Posterior cingulate gyrus (tissue), 11 donors: ENCODE measurements at regions not wholly inside any gene's neighbourhood (a gene's known extent, or its start where the extent isn't known, plus 50 kb on each side); places are given as distances from the start of the nearest gene placed in this dataset.
"Not testable (repeated sequence)": the region's sequence is repeated elsewhere in the genome, so short reads cannot be mapped to it uniquely, and the experiment has no call there.

Source experiments
- DNase-seq, 10 donors: peaks; one replicate each; pipeline versions ENCODE4 v3.0.0 to v3.0.0-alpha.2; 2020 to 2021; ENCODE audit warnings: mixed read lengths in 3 of 10
- intact Hi-C: fragments of 100-400 bp; cut with DNase I; formaldehyde crosslinking; loops from one replicate; pipeline ENCODE4 v1.15.1; 2023

- no peak for DNase-seq
- intact Hi-C loops, result no loop called here
These were observed 239.8 kb upstream of the ZEB2 start for GRCh38 chr2:144759746-144760145.

GRCh38 chr2:144758196-144758595 is 238.3 kb upstream of the ZEB2 start:
- intact Hi-C loops, DNase-seq: not testable (repeated sequence)

- intact Hi-C loops, result no loop called here
- no peak for DNase-seq
These were observed 233.5 kb upstream of the ZEB2 start for GRCh38 chr2:144753416-144753815.

GRCh38 chr2:144751142-144751905 is 231.4 kb upstream of the ZEB2 start:
- intact Hi-C loops, result no loop called here
- DNase-seq, result no peak

- DNase-seq, result no peak
- intact Hi-C loops, result no loop called here
These were observed 229.3 kb upstream of the ZEB2 start for GRCh38 chr2:144749188-144749587.

GRCh38 chr2:144748443-144748842 is 228.5 kb upstream of the ZEB2 start:
- intact Hi-C loops, result no loop called here
- DNase-seq, result no peak

- intact Hi-C loops, result no loop called here
- no peak for DNase-seq
These were observed 227.7 kb upstream of the ZEB2 start for GRCh38 chr2:144747571-144747970.

- intact Hi-C loops, result no loop called here
- peak in 1 of 10 donors; percentile 56 for DNase-seq
These were observed 225.5 kb upstream of the ZEB2 start for GRCh38 chr2:144745424-144745823.

- intact Hi-C loops, result no loop called here
- DNase-seq, result no peak
These were observed 218.8 kb upstream of the ZEB2 start for GRCh38 chr2:144738749-144739148.

- intact Hi-C loops, result no loop called here
- no peak for DNase-seq
These were observed 210.8 kb upstream of the ZEB2 start for GRCh38 chr2:144730711-144731110.

- intact Hi-C loops, DNase-seq: not testable (repeated sequence)
These were observed 204.5 kb upstream of the ZEB2 start for GRCh38 chr2:144724460-144724859.

- DNase-seq, result no peak
- intact Hi-C loops, result no loop called here
These were observed 198.5 kb upstream of the ZEB2 start for GRCh38 chr2:144718376-144718775.

GRCh38 chr2:144715992-144716391 is 196.1 kb upstream of the ZEB2 start:
- intact Hi-C loops, result no loop called here
- no peak for DNase-seq

GRCh38 chr2:144713410-144713809 is 193.5 kb upstream of the ZEB2 start:
- no peak for DNase-seq
- intact Hi-C loops, result no loop called here

- DNase-seq, result no peak
- intact Hi-C loops, result no loop called here
These were observed 192.6 kb upstream of the ZEB2 start for GRCh38 chr2:144712550-144712940.

- intact Hi-C loops, result no loop called here
- DNase-seq, result no peak
These were observed 192.0 kb upstream of the ZEB2 start for GRCh38 chr2:144711630-144712549.

- DNase-seq, result no peak
- intact Hi-C loops, result no loop called here
These were observed 191.2 kb upstream of the ZEB2 start for GRCh38 chr2:144711084-144711483.

GRCh38 chr2:144708626-144709025 is 188.7 kb upstream of the ZEB2 start:
- intact Hi-C loops, result loop anchor here (2.0 kb wide), 1 partner anchor 186 kb away; no protein-coding TSS in a partner anchor
- DNase-seq, result peak in 1 of 10 donors; percentile 12

- intact Hi-C loops, result loop anchor here (2.0 kb wide), 1 partner anchor 185 kb away; no protein-coding TSS in a partner anchor
- no peak for DNase-seq
These were observed 187.9 kb upstream of the ZEB2 start for GRCh38 chr2:144707736-144708326.

GRCh38 chr2:144706647-144707046 is 186.7 kb upstream of the ZEB2 start:
- intact Hi-C loops, result no loop called here
- DNase-seq, result no peak
